T-cell (primary cell): ENCODE measurements at regions not wholly inside any gene's neighbourhood (a gene's known extent, or its start where the extent isn't known, plus 50 kb on each side); places are given as distances from the start of the nearest gene placed in this dataset.

ENCODE experiments used
- ATAC-seq, 4 experiments: fragments of 200-7000 bp in 3 of 4; fragments of 150-1000 bp in 1 of 4; cut with Tn5 transposase; replicated peaks in 1 of 4; 1 replicate in 3 of 4; 2 replicates in 1 of 4; pipeline ENCODE4 v1.10.0; 2021; ENCODE audit warnings: moderate library complexity in 3 of 4, mild to moderate bottlenecking in 2 of 4, moderate number of reproducible peaks in 1 of 4
- CTCF ChIA-PET, 2 donors: fragments of 300-600 bp; sonication (Branson Sonifier 250); formaldehyde crosslinking; loops; one replicate each; lab custom pipeline; 2022; ENCODE audit warnings: antibody characterized with exemption in 2 of 2; lab: Charles Lee
- POLR2A ChIA-PET, 2 donors: fragments of 300-600 bp; sonication (Branson Sonifier 250); formaldehyde crosslinking; loops; one replicate each; lab custom pipeline; 2022; ENCODE audit warnings: antibody characterized with exemption in 2 of 2; lab: Charles Lee
- DNase-seq, 35 experiments: peaks; one replicate each; pipeline versions ENCODE4 v3.0.0 to v3.0.0-alpha.2; 2013 to 2023
- H3K27ac ChIP-seq: one replicate; pipeline ENCODE4 v1.5.1; 2013; ENCODE audit warnings: low read length
- H3K27me3 ChIP-seq, 2 experiments: replicated peaks in 1 of 2; 1 replicate in 1 of 2; 2 replicates in 1 of 2; pipeline versions ENCODE4 v1.6.1 to v1.7.0; 2013; ENCODE audit warnings: low read length in 1 of 2, mixed read lengths in 1 of 2; ENCODE audit not compliant: control insufficient read depth in 2 of 2, insufficient read depth in 2 of 2; ENCODE audit errors: extremely low read depth in 1 of 2
- H3K36me3 ChIP-seq, 2 donors: 1 replicate in 1 of 2; 2 replicates in 1 of 2; pipeline versions ENCODE4 v1.6.1 to v1.7.0; 2013; ENCODE audit warnings: low read length in 1 of 2; ENCODE audit not compliant: control insufficient read depth in 2 of 2, insufficient read depth in 1 of 2; ENCODE audit errors: extremely low read depth in 1 of 2
- H3K4me1 ChIP-seq, 2 experiments: 1 replicate in 1 of 2; 2 replicates in 1 of 2; pipeline versions ENCODE4 v1.6.1 to v1.7.0; 2013; ENCODE audit warnings: low read length in 2 of 2, mixed read lengths in 1 of 2; ENCODE audit not compliant: insufficient read depth in 2 of 2, control insufficient read depth in 1 of 2; ENCODE audit errors: extremely low read depth in 1 of 2
- H3K4me3 ChIP-seq, 2 donors: 1 replicate in 1 of 2; 2 replicates in 1 of 2; pipeline versions ENCODE4 v1.5.1 to v1.7.0; 2013; ENCODE audit warnings: mild to moderate bottlenecking in 2 of 2, low read length in 1 of 2, moderate library complexity in 1 of 2; ENCODE audit not compliant: control insufficient read depth in 1 of 2; ENCODE audit errors: extremely low read depth in 1 of 2
- H3K9me3 ChIP-seq: 2 replicates; pipeline ENCODE4 v1.7.0; 2013
- H3K27ac Mint-ChIP-seq, 2 donors: one replicate each; pipeline ENCODE4 v1.8.0; 2020 to 2021; ENCODE audit warnings: mild to moderate bottlenecking in 2 of 2, mixed read lengths in 2 of 2
- H3K27me3 Mint-ChIP-seq, 2 donors: one replicate each; pipeline ENCODE4 v1.8.0; 2021 to 2022; ENCODE audit warnings: mixed read lengths in 2 of 2
- H3K36me3 Mint-ChIP-seq: one replicate; pipeline ENCODE4 v1.8.0; 2021; ENCODE audit warnings: mixed read lengths
- H3K4me1 Mint-ChIP-seq, 3 donors: one replicate each; pipeline ENCODE4 v1.8.0; 2020 to 2022; ENCODE audit warnings: mixed read lengths in 3 of 3, mild to moderate bottlenecking in 1 of 3
- H3K4me3 Mint-ChIP-seq, 3 donors: one replicate each; pipeline ENCODE4 v1.8.0; 2020 to 2022; ENCODE audit warnings: mild to moderate bottlenecking in 3 of 3, mixed read lengths in 3 of 3, moderate library complexity in 3 of 3
- H3K9me3 Mint-ChIP-seq, 3 donors: one replicate each; pipeline ENCODE4 v1.8.0; 2020 to 2022; ENCODE audit warnings: mixed read lengths in 3 of 3
- WGBS: methylation state at CpG from one replicate; pipeline ENCODE4 v1.1.5; 2013; ENCODE audit warnings: missing lambda C conversion rate; ENCODE audit not compliant: insufficient coverage; 5-methylcytosine and 5-hydroxymethylcytosine counted together

DNA sequence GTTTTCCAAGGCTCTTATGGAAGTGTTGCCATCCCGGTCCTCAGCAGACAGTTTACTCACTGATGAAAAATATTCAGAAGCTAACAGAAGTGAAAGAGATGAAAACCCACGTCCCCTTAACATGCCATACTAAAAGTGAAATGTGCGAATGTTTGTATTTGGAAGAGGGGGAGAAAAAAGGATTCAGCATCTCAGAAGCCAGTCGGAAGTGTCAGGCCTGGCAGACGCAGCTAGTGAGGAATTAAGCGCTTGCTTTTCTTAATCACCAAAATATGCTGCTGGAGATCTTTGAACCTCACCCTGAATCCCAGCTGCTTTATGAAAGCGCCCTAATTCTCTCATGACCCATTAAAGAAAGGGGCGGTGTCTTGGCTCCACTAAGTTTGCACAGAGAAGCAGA, 653.7 kb downstream of the DCDC2C start:
- no peak overlapping the region for H3K27ac ChIP-seq
- Mint-ChIP-seq H3K9me3 (peaks cover 6 to 24% (median 13%) of the 10 kb centered on the region in 3 donors), H3K27me3 (no peaks in the 10 kb centered on the region), H3K4me1 (no peaks in the 10 kb centered on the region), H3K4me3 (no peak overlapping the region), H3K36me3 (no peaks in the 10 kb centered on the region), H3K27ac (no peak overlapping the region)
- no peak for DNase-seq
- no peaks in the 10 kb centered on the region for H3K27me3 ChIP-seq
- H3K36me3 ChIP-seq, result no peaks in the 10 kb centered on the region
- WGBS, result 83% methylated on average over 1 of the region's 8 CpGs
- H3K4me1 ChIP-seq, result no peaks in the 10 kb centered on the region
- H3K4me3 ChIP-seq, result no peak overlapping the region
- ATAC-seq, result no peak
- CTCF ChIA-PET, result no interaction called here
- H3K9me3 ChIP-seq, result no peaks in the 10 kb centered on the region
- POLR2A ChIA-PET, result no interaction called here

GRCh38 chr2:4358837-4359236, 655.5 kb downstream of the DCDC2C start:
- no peak overlapping the region for H3K27ac ChIP-seq
- CTCF ChIA-PET, result no interaction called here
- H3K4me1 ChIP-seq, result no peaks in the 10 kb centered on the region
- ATAC-seq (no peak), DNase-seq (no peak)
- no peaks in the 10 kb centered on the region for H3K36me3 Mint-ChIP-seq
- POLR2A ChIA-PET, result no interaction called here
- 0% methylated on average over 1 of the region's 5 CpGs for WGBS
- H3K27ac Mint-ChIP-seq, result no peak overlapping the region
- no peaks in the 10 kb centered on the region for H3K36me3 ChIP-seq
- H3K9me3 ChIP-seq, result no peaks in the 10 kb centered on the region
- peaks cover 6 to 24% (median 13%) of the 10 kb centered on the region in 3 donors for H3K9me3 Mint-ChIP-seq
- H3K27me3 ChIP-seq, result no peaks in the 10 kb centered on the region
- no peaks in the 10 kb centered on the region for H3K27me3 Mint-ChIP-seq
- H3K4me3 ChIP-seq, result no peak overlapping the region
- no peak overlapping the region for H3K4me3 Mint-ChIP-seq
- H3K4me1 Mint-ChIP-seq, result no peaks in the 10 kb centered on the region

- H3K27me3 Mint-ChIP-seq, result no peaks in the 10 kb centered on the region
- peaks cover 18 to 19% (median 18%) of the 10 kb centered on the region in 3 donors for H3K9me3 Mint-ChIP-seq
- 85% methylated on average over 4 of the region's 4 CpGs for WGBS
- no peaks in the 10 kb centered on the region for H3K36me3 ChIP-seq
- H3K27me3 ChIP-seq, result no peaks in the 10 kb centered on the region
- ChIA-PET CTCF (no interaction called here), POLR2A (no interaction called here)
- no peaks in the 10 kb centered on the region for H3K36me3 Mint-ChIP-seq
- H3K4me1 ChIP-seq, result no peaks in the 10 kb centered on the region
- no peak for DNase-seq
- H3K9me3 ChIP-seq, result no peaks in the 10 kb centered on the region
- no peak overlapping the region for H3K4me3 ChIP-seq
- no peak overlapping the region for H3K27ac Mint-ChIP-seq
- no peak overlapping the region for H3K4me3 Mint-ChIP-seq
- no peak overlapping the region for H3K27ac ChIP-seq
- ATAC-seq, result no peak
- no peaks in the 10 kb centered on the region for H3K4me1 Mint-ChIP-seq
These were observed 665.5 kb downstream of the DCDC2C start for GRCh38 chr2:4368907-4369306.

GRCh38 chr2:4369826-4370419, 666.5 kb downstream of the DCDC2C start:
- WGBS, result no CpG with 5 or more reads among the region's 3 CpGs
- ATAC-seq, result no peak

GRCh38 chr2:4370422-4371090, 667.2 kb downstream of the DCDC2C start:
- no peaks in the 10 kb centered on the region for H3K9me3 ChIP-seq
- ChIA-PET CTCF (no interaction called here), POLR2A (no interaction called here)
- ATAC-seq, result no peak
- H3K4me1 ChIP-seq, result no peaks in the 10 kb centered on the region
- peaks cover 19 to 24% (median 22%) of the 10 kb centered on the region in 3 donors for H3K9me3 Mint-ChIP-seq
- no peak for DNase-seq
- no peak overlapping the region for H3K27ac ChIP-seq
- H3K27me3 ChIP-seq, result no peaks in the 10 kb centered on the region
- no peaks in the 10 kb centered on the region for H3K4me1 Mint-ChIP-seq
- H3K36me3 ChIP-seq, result no peaks in the 10 kb centered on the region
- no peak overlapping the region for H3K4me3 Mint-ChIP-seq
- no peaks in the 10 kb centered on the region for H3K36me3 Mint-ChIP-seq
- no peak overlapping the region for H3K27ac Mint-ChIP-seq
- 20% methylated on average over 1 of the region's 3 CpGs for WGBS
- no peak overlapping the region for H3K4me3 ChIP-seq
- H3K27me3 Mint-ChIP-seq, result no peaks in the 10 kb centered on the region

More at GRCh38 chr2:4369826-4370419, 666.5 kb downstream of the DCDC2C start:
- Mint-ChIP-seq H3K9me3 (peaks cover 18 to 23% (median 22%) of the 10 kb centered on the region in 3 donors), H3K4me1 (no peaks in the 10 kb centered on the region), H3K27ac (no peak overlapping the region), H3K36me3 (no peaks in the 10 kb centered on the region), H3K27me3 (no peaks in the 10 kb centered on the region), H3K4me3 (no peak overlapping the region)
- Histone ChIP-seq H3K27ac (no peak overlapping the region), H3K36me3 (no peaks in the 10 kb centered on the region), H3K9me3 (no peaks in the 10 kb centered on the region), H3K27me3 (no peaks in the 10 kb centered on the region), H3K4me1 (no peaks in the 10 kb centered on the region), H3K4me3 (no peak overlapping the region)
- ChIA-PET POLR2A (no interaction called here), CTCF (no interaction called here)
- no peak for DNase-seq

DNA sequence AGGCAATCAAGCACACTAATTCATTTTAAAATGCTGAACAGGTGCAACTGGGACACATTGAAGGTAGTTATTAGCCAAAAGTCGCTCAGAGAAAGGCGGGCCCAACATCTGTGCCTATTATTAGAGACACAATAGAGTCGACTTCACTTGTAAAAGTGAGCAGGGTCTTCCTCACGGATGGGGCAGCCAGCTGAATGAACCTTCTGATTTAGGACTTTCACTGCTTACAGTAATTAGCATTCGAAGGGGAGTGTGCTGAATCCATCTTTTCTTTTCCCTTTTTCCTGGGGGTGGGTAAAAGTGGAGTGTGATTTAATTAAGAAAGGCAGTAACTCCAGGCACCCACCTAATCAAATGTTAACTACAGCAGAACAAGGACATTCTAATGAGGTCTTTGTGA, 677.7 kb downstream of the DCDC2C start:
- Mint-ChIP-seq H3K4me3 (no peak overlapping the region), H3K27me3 (no peaks in the 10 kb centered on the region), H3K4me1 (no peaks in the 10 kb centered on the region), H3K36me3 (no peaks in the 10 kb centered on the region), H3K27ac (no peak overlapping the region), H3K9me3 (peaks cover 9 to 16% (median 9%) of the 10 kb centered on the region in 3 donors)
- DNase-seq (no peak), ATAC-seq (no peak)
- H3K4me1 ChIP-seq, result no peaks in the 10 kb centered on the region
- no peak overlapping the region for H3K27ac ChIP-seq
- H3K9me3 ChIP-seq, result no peaks in the 10 kb centered on the region
- CTCF ChIA-PET, result no interaction called here
- WGBS, result 27% methylated on average over 3 of the region's 5 CpGs
- H3K4me3 ChIP-seq, result no peak overlapping the region
- H3K27me3 ChIP-seq, result no peaks in the 10 kb centered on the region
- POLR2A ChIA-PET, result no interaction called here
- no peaks in the 10 kb centered on the region for H3K36me3 ChIP-seq
